Glomerular visceral epithelial cell (primary cell): ENCODE measurements at regions not wholly inside any gene's neighbourhood (a gene's known extent, or its start where the extent isn't known, plus 50 kb on each side); places are given as distances from the start of the nearest gene placed in this dataset.

Experiments
- DNase-seq: peaks from one replicate; pipeline ENCODE4 v3.0.0-alpha.2; 2016; ENCODE audit errors: extremely low spot score

DNA sequence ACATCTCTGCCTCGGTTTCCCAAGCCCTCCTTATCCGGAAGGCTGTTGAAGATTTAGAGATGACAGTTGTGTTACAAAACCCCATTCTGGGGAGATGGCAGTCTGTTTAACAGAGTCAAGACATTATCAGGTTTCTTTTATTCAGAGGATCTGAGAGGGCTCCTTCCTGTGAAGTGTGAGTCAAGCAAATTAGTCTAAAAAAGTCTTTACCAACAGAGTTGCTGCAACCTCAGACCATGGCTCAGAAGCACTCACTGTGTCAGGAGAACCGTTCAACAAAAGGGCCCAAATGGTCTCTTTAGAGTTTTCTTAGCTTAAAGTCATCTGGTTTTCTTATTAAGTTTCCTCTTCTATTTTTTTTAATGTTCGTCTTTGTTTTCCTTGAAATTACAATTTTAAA is 717.8 kb downstream of the EPM2A start:
- no peak for DNase-seq

DNA sequence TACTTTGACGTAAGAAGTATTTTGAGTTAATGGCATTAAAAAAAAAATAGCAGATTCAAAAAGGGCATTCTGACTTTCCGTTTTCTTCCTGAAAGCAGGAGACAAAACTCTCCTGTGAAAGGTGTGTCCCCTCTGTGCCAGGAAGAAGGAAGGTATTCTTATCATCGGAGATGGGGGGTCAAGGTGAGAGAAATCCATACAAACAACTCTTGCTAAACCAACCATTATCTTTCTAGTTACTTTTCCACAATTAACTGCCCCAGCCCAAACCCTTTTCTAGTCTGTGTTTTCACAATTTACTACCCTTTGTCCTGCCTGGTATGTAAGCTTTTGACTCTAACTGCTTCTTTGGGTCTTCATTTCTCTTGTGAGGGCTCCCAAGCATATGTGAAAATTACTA is 717.3 kb downstream of the EPM2A start:
- DNase-seq, result no peak

DNA sequence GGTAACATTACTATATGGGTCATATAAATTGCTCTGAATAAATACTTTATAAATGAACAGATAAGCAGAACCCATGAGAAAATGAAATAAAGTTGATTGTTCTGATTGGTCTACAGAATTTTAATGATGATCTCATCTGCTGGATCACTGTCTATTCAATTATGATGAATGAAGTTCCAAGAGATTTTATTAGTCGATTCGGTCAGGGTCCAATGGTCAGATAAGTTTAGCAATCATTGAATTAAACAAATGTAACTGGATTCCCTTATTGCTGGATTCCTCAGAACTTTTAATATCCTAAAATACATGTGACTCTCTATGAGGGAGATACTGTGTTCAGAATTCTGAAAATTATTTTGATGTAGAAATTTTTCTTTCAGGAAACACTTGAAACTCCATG is 715.2 kb downstream of the EPM2A start:
- no peak for DNase-seq

DNA sequence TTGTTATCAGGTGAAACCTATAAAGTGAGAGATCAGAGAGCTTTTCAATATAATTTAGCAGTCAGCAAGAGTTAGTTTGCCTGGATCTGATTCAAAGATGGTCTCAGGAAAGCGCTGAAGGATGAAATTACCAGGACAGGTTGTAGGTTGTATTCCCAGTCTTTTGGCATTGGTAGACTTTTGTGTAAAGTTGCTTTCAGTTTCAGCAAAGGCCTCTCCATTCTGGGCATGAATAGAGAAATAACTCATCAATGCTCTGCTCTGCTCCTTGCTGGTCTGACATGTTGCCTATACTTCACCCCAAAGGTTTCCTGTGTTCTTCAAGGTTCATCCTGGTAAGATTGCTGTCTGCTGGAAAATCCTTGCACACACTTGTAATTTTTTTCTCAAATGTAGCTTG is 714.8 kb downstream of the EPM2A start:
- no peak for DNase-seq

DNA sequence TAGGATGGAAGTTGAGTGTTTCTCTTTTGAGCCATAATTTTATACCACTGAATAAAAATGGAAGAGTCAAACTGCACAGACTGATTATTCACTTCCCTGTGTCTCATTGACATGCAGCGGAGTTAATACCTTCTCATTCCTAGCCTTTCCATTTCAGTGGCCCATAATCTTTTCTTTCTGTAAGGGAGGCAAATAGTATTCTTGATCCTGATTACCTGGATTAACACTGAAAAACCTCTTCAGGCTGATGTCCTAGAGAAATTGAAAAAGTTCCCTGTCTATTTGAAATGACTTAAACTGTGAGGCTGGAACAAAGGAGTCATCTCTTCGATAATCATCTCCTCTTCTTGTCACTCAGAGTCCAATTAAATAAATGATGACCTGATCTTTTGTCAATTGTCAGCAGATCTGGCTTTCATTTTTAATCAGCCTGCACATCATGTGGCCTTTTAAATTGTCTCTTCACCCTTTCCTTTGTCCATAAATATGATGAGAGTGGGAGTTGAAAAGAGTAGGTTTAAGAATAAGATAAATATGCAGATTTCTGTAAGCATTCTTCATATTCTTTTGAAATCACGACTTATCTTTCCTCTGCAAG is 713.0 kb downstream of the EPM2A start:
- DNase-seq, result no peak

DNA sequence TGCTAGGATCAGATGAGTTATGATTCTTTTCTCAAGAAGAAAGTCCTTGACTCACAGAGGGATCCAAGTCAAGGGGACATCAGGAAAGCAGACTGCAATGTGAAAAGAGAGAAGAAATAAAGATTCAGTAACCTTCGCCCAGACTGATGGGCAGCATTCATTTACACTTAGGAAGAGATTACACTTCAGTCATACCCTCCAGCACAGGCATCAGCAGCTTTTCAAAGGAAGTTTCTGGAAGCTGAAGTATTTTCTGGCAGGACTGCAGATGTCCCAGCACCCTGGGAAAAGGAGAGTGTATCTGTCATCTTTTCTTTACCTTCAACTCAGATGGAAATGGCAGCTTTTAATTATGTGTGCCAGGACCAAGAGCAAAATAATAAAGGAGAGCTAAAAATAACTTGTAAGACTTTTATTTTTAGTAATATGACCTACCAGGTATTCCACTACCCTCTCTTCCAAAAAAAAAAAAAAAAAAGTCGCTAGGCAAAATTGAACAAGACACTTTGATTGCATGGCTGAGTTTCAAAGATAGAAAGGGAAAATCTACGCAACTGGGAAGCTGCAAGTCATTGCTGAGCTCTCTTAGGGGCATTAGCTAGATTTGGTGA is 712.1 kb downstream of the EPM2A start:
- DNase-seq, result no peak

DNA sequence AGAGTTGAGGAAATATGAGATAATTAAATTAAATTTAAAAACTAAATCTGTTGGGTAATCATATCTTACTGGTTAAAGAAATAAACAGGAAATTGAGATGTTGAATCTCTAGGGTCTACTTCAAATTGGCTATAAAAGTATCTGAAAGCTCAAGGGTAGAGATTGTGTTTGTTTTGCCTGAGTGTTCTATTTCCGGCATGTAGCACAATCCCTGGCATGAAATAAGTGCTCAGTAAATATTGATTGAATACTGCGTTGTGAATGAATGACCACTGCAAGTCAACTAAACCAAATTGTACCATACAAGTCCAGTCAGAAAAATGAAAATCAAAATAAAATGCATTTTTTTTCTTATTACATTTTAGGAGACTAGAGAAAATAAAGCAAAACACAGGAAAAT is 709.8 kb downstream of the EPM2A start:
- DNase-seq, result no peak

DNA sequence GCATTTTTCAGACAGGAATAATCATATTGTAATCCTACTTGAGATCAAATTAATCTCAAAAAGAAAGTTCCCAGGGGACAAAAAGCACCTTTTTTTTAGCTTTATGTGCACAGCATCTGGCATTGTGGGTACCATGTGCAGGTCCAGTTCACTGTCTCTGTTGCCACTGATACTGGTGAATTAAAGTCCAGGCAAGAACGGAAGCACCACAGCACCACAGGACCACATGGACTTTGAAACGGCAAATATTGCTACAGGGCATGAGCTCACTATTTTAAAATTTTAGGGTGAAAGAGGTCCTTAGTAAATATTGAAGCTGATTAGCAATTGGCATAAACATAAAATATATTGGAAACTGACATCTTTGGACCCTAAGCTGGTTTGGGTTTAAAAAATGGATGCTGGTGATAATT is 709.0 kb downstream of the EPM2A start:
- no peak for DNase-seq

DNA sequence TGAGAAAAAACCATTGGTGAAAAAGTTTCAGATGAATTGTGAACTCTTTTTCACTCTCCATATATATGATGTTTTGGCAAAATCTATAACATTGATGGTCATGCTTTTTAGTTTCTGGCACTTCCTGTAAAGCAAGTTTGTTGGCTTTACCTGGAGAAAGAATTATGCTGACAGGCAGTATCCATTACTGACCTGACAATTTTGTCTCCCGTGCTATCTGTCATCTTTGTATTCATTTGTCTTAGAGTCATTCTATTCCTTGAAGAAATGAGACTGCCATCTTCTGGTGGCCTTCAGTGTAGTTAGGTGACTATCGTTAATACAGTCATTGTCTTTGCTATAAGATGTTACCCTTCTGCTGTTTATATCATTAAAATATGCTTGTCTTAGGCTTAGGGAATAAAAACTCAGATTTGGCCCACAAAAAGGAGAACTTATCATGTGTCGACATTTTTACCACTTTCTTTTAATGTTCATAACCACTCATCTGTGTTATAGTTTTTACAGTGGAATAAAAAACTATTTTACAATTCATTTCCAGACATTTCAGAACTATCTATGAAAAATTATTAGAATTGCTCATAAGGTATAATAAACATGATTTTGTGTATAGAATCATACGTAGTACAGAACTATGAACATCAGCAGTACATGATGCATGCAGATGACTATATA is 707.0 kb downstream of the EPM2A start:
- DNase-seq, result peak; percentile 49

DNA sequence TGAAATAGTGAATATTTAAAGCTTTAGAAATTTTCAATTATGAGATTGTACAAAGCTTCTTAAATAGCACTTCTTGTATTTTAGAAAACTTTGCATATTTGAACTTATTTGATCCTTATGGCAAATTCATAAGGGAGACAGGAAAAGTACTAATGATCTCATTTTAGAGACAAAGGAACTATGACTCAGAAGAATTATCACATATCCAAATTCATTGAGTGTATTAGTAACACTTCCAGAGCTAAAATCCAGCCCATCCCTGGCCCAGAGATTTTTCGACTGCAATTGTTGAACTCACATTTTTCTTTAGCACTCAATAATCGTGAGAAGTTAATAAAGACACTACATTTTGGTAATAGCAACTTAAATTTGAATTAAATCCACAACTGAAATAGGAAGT is 704.3 kb downstream of the EPM2A start:
- DNase-seq, result no peak

DNA sequence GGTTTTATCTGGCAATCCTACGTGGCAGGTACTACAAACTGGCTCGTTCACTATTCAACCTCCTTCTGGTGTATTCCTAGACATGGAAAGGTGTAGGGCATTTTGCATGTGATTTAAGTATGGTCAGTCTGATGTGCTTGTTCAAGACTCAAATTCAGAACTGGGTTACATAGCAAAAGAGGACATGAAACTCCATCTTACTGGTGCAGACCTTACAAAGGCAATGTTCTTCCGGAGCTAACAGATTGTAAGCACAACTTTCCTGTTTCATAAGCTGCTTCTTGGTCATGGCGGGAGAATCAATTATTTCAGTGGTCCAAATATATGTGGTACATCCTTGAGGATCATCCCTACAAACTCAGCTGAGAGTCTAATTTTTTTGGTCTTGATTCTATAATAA is 703.4 kb downstream of the EPM2A start:
- DNase-seq, result no peak

DNA sequence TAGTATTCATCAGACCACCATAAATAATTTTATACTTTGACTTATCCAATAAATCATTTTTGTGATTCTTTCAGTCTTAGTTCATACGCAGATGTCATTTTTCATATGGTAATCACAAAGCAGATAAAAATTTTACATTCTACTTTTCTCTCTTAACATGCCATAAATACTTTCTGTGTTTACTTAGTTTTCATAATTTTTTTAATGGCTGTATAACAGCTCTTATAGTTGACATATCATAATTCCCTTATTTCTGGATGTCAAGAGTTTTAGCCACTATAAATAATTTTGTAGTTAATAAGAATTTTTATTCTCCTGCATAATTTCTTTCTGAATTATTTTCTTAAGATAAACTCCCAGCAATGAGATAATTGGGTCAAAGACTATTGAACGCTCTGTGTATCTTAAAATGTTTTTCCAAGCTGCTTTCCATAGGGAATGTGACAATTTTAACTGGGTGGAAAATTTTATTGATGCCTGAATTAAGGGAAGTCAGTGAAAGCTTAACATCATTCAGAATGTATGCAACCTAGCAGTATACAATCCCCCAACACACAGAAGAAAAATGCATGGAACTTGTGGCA is 702.7 kb downstream of the EPM2A start:
- DNase-seq, result no peak

DNA sequence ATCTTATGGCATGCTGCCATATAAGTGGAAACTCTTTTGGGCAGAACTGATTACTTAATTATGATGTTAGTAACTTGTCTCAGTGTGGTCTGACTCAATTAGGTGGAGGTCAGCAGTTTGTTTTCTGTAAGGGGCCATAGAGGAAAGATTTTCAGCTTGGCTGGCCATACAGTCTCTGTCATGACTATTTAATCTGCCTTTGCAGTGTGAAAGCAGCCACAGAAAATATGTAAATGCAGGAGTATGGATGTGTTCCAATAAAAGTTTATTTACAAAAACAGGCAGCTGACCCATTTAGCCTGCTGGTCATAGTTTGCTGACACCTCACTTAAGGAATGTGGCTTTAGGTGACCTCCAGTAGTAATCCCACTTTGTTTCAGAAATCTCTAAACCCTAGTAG is 700.7 kb downstream of the EPM2A start:
- no peak for DNase-seq

DNA sequence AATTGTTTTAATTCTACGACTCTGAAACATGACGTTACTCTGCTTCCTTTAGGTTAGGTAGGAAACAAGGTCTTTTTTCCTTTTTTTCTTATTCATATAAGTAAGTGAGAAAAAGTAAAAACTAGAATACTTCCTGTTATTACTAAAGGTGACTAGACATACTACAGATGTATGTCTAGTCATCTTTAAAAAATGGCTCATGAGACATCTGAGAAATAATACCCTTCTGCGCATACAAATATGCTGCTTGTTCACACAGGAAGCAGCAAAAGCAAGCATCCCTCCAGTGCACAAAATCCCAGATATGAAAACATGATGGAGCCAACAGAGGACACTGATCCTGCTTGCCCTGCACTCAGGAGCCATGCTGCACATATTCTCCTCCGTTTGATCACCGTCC is 699.1 kb downstream of the EPM2A start:
- no peak for DNase-seq

DNA sequence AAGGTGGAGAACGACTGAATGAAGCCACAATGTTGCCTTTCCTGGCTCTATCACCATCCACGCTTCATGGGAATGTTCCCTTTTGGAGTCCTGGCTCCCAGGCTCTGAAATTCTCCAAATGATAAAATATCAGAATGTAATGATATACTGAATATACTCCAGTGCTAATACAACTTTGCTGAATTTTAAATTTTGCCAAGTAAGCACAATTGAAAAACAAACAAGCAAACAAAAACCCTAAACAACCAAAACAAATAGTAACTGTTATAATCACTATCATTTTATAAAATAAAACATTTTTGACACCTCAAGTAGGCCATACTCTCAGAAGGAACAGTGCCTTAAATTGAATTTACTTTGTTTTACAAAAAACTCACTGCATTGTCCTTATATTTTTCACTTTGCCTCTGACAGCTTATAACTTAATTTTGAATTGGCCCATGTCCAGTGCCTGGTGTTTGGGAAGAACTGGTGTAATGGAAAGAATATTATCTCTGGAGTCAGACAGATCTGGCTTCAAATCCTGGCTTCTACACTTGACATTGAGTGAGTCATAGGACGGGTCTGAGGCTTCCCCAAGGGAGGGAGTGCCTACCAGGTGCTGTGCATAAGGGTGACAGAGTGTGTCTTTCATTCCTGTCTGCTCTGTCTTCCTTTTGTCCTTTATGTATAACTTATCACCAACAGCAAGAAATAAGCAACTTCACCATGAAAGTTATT is 698.3 kb downstream of the EPM2A start:
- no peak for DNase-seq

DNA sequence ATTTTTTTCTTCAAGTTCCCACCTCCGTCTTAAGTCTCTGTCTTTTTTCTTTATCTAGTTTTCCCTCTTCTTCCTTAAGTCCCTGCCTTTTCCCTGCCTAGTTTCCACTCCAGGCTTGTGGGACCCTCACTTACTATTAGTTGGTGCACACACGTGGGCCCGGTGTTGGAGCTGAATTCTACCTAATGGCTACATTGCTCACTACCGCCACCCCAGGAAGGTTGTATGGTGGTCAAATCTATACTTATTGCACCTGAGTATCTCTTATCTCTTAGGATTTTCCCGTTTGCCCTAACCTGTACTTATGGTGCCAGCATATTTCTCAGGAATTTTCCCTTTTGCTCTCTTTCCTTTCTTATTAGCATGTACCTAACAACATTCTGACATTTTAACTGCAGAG is 692.8 kb downstream of the EPM2A start:
- DNase-seq, result no peak

DNA sequence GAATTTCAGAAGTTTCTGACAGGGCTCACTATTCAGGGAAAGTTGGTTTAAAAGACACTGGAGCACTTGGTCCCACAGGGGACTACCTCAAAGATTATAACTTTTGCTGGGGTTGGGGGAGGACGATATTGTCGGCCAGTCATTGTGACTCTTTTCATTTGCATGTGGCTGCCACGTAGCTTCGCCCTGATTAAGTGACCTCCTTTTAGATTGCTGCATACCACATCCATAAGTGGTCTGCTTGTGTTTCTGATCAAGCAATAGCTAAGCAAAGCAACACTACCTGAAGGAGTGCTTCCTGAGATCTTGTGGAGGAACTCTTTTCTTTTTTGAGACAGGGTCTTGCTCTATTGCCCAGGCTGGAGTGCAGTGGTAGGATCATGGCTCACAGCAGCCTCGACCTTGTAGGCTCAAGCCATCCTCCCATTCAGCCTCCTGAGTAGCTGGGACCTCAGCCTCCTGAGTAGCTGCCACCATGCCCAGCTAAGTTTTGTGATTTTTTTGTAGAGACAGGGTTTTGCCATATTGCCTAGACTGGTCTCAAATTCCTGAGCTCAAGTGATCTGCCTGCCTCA is 691.3 kb downstream of the EPM2A start:
- no peak for DNase-seq

DNA sequence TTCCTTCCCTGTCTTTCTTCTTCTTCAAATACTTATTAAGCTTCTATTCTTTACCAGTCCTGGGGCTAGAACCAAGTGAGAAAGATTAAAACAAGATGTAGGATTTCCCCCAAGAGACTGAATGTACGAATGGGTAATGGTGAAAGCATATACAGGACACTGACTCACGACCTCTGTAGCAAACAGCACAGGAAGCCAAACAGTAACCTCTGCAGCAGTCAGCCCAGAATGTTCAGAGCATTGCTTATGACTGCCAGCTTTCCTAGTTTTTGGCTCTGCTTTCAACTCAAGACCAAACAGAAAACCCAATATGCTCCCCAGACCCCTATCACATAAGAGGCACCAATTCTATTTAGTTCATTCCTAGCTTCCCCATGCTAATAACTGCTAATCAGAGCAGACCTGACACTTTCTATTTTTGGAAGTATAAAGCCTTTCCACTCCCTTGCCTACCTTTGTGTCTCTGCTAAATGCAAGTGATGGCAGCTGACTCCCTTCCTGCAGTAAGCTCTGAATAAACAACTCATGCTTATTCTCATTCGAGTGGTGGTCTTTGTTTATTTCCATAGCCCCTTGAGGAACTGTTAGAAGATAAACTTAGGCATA is 690.6 kb downstream of the EPM2A start:
- DNase-seq, result peak; percentile 18

DNA sequence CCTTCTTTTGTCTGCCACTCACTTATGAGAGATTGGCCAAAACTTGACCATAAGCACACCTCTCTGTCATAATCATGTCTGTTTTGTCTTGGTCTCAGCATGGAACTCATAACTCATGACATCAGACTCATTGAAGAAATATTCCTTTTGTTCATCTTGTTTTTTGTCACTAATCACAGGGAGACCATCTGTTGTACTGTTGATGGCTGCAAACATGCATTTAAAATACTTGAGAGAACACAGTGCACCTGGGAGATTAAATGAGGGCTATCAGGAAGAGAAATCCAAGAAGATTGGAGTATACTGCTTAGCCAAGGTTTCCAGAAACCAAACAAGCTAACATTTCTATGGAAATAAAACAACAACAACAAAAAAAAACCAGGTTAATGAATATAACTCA is 689.7 kb downstream of the EPM2A start:
- no peak for DNase-seq

DNA sequence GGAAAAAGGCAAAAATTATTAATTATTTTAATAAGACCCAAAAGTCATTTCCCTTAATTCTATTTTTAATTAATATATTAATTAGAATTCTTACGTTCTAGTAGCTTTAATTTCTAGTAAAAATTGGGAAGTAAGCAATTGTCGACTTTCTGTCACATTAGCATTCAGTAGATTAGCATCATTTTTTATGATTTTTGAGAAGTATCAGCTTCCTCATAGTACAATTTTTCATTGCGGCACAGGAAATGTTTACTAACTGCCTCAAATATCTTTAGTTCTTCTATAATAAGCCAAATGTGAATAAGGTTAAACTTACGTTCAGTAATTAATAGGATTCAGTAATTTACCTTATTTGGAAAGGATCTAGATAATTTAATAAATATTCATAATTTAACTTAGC is 687.4 kb downstream of the EPM2A start:
- DNase-seq, result no peak

DNA sequence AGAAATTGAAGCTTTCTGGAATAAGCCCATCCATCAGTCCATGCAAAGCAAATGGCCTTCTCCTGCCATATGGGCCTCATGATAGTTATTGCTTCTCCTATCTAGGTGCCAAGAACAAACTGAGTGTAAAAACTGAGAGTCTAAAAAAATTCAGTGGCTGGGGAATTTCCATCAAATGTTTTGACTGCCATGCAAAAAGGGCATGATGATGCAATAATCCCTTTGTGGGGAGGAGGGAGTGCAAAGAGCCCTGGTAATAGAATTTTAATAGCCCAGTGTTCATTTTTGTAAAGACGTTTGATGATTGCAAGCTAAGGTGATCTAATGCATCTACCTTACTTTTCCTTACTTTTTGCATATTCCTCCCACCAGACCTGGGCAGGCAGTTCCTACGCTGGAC is 683.7 kb downstream of the EPM2A start:
- no peak for DNase-seq

DNA sequence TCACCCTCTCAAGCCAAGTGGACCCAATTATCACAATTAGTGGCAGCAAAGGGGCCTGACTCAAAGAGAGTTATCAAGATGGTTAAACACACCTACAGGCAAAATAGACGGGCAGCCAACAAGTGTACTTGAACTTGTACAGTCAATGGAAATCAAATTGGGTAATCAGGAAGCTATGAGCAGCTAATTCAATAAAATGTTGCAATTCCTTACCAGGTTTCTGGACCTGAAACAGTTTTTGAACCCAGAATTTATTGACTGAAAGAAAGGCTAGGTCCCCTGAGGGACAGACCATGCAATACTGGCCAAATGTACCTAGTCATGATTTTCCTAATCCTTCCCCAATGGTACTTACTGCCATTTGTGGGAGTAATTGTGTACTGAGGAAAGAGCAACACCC is 679.8 kb downstream of the EPM2A start:
- no peak for DNase-seq
